Thymus (tissue), 11 donors: ENCODE measurements at regions not wholly inside any gene's neighbourhood (a gene's known extent, or its start where the extent isn't known, plus 50 kb on each side); places are given as distances from the start of the nearest gene placed in this dataset.

Experiments
- DNase-seq, 9 donors: peaks; one replicate each; pipeline ENCODE4 v3.0.0-alpha.2; 2013; ENCODE audit warnings: low spot score in 9 of 9, low read depth in 6 of 9, missing footprints in 1 of 9
- H3K27ac ChIP-seq, 2 donors: one replicate each; pipeline ENCODE4 v1.5.1; 2013; ENCODE audit warnings: control low read depth in 1 of 2, low read depth in 1 of 2, low read length in 1 of 2, mild to moderate bottlenecking in 1 of 2, moderate library complexity in 1 of 2
- H3K27me3 ChIP-seq, 2 donors: one replicate each; pipeline ENCODE4 v1.5.1; 2013; ENCODE audit warnings: low read length in 1 of 2; ENCODE audit not compliant: control insufficient read depth in 2 of 2, insufficient read depth in 1 of 2
- H3K36me3 ChIP-seq, 2 donors: one replicate each; pipeline ENCODE4 v1.5.1; 2013; ENCODE audit warnings: low read length in 1 of 2, mild to moderate bottlenecking in 1 of 2, moderate library complexity in 1 of 2; ENCODE audit not compliant: control insufficient read depth in 2 of 2, insufficient read depth in 2 of 2
- H3K4me1 ChIP-seq, 2 donors: one replicate each; pipeline ENCODE4 v1.5.1; 2013; ENCODE audit warnings: low read length in 2 of 2; ENCODE audit not compliant: control insufficient read depth in 2 of 2, insufficient read depth in 2 of 2
- H3K4me3 ChIP-seq, 2 donors: one replicate each; pipeline ENCODE4 v1.5.1; 2013; ENCODE audit warnings: low read length in 2 of 2, control low read depth in 1 of 2, mild to moderate bottlenecking in 1 of 2
- H3K9me3 ChIP-seq, 2 donors: one replicate each; pipeline ENCODE4 v1.5.1; 2013; ENCODE audit warnings: low read length in 1 of 2, mild to moderate bottlenecking in 1 of 2; ENCODE audit not compliant: control insufficient read depth in 2 of 2, insufficient read depth in 1 of 2
- WGBS: extraction: QIAGEN DNeasy Blood & Tissue Kit; methylation state at CpG from one replicate; pipeline ENCODE4 v1.1.7; 2013; 5-methylcytosine and 5-hydroxymethylcytosine counted together
- donor health status: healthy.

GRCh38 chr15:62931650-62932049, 110.9 kb upstream of the TPM1 start:
- H3K27me3 ChIP-seq, result peaks cover 0 to 13% of the 10 kb centered on the region in 2 donors
- WGBS, result 89% methylated on average over 1 of the region's 1 CpG
- no peak overlapping the region for H3K27ac ChIP-seq

GRCh38 chr15:62932436-62932835, 110.1 kb upstream of the TPM1 start:
- H3K4me1 ChIP-seq, result no peaks in the 10 kb centered on the region
- H3K9me3 ChIP-seq, result no peaks in the 10 kb centered on the region
- no peak overlapping the region for H3K27ac ChIP-seq
- H3K4me3 ChIP-seq, result no peak overlapping the region
- WGBS, result 0% methylated on average over 1 of the region's 1 CpG
- DNase-seq, result no peak
- peaks cover 0 to 16% of the 10 kb centered on the region in 2 donors for H3K27me3 ChIP-seq
- no peaks in the 10 kb centered on the region for H3K36me3 ChIP-seq

More at GRCh38 chr15:62931650-62932049, 110.9 kb upstream of the TPM1 start:
- Histone ChIP-seq H3K4me1 (no peaks in the 10 kb centered on the region), H3K4me3 (no peak overlapping the region), H3K36me3 (no peaks in the 10 kb centered on the region), H3K9me3 (no peaks in the 10 kb centered on the region)
- no peak for DNase-seq

GRCh38 chr15:62933386-62933785, 109.2 kb upstream of the TPM1 start:
- Histone ChIP-seq H3K4me3 (no peak overlapping the region), H3K36me3 (no peaks in the 10 kb centered on the region), H3K4me1 (no peaks in the 10 kb centered on the region), H3K27me3 (peaks cover 0 to 14% of the 10 kb centered on the region in 2 donors), H3K9me3 (no peaks in the 10 kb centered on the region), H3K27ac (no peak overlapping the region)
- DNase-seq, result no peak
- 55% methylated on average over 2 of the region's 2 CpGs for WGBS

- peaks cover 3 to 11% of the 10 kb centered on the region in 2 donors for H3K27me3 ChIP-seq
- no peak for DNase-seq
- WGBS, result 90% methylated on average over 14 of the region's 14 CpGs
- no peak overlapping the region for H3K27ac ChIP-seq
- H3K4me3 ChIP-seq, result no peak overlapping the region
- no peaks in the 10 kb centered on the region for H3K4me1 ChIP-seq
- no peaks in the 10 kb centered on the region for H3K9me3 ChIP-seq
- H3K36me3 ChIP-seq, result no peaks in the 10 kb centered on the region
Measured at GRCh38 chr15:62934236-62934971, 108.1 kb upstream of the TPM1 start.

GRCh38 chr15:62935300-62936081, 107.1 kb upstream of the TPM1 start:
- H3K4me1 ChIP-seq, result peaks cover 0 to 2% of the 10 kb centered on the region in 2 donors
- no peaks in the 10 kb centered on the region for H3K36me3 ChIP-seq
- no peak for DNase-seq
- WGBS, result 78% methylated on average over 12 of the region's 12 CpGs
- no peak overlapping the region for H3K4me3 ChIP-seq
- H3K9me3 ChIP-seq, result no peaks in the 10 kb centered on the region
- H3K27ac ChIP-seq, result no peak overlapping the region
- peaks cover 3 to 11% of the 10 kb centered on the region in 2 donors for H3K27me3 ChIP-seq

- H3K36me3 ChIP-seq, result no peaks in the 10 kb centered on the region
- H3K4me1 ChIP-seq, result peaks cover 0 to 4% of the 10 kb centered on the region in 2 donors
- no peak overlapping the region for H3K4me3 ChIP-seq
- no peaks in the 10 kb centered on the region for H3K9me3 ChIP-seq
- no peak for DNase-seq
- no peak overlapping the region for H3K27ac ChIP-seq
- 95% methylated on average over 3 of the region's 3 CpGs for WGBS
- peaks cover 3 to 11% of the 10 kb centered on the region in 2 donors for H3K27me3 ChIP-seq
Measured at GRCh38 chr15:62938825-62939224, 103.7 kb upstream of the TPM1 start.

GRCh38 chr15:62940093-62940754, 102.3 kb upstream of the TPM1 start:
- Histone ChIP-seq H3K27ac (no peak overlapping the region), H3K4me1 (peaks cover 0 to 4% of the 10 kb centered on the region in 2 donors), H3K27me3 (peaks cover 3 to 9% of the 10 kb centered on the region in 2 donors), H3K9me3 (no peaks in the 10 kb centered on the region), H3K36me3 (no peaks in the 10 kb centered on the region), H3K4me3 (no peak overlapping the region)
- peak in 1 of 9 donors; percentile 1 for DNase-seq
- 94% methylated on average over 4 of the region's 4 CpGs for WGBS

GRCh38 chr15:62940755-62941361, 101.7 kb upstream of the TPM1 start:
- Histone ChIP-seq H3K36me3 (no peaks in the 10 kb centered on the region), H3K9me3 (no peaks in the 10 kb centered on the region), H3K27me3 (peaks cover 3 to 4% of the 10 kb centered on the region in 2 donors), H3K4me3 (no peak overlapping the region), H3K4me1 (peaks cover 0 to 4% of the 10 kb centered on the region in 2 donors), H3K27ac (peak overlapping the region in 1 of 2 donors; percentile 68)
- WGBS, result 93% methylated on average over 11 of the region's 11 CpGs
- peak in 1 of 9 donors; percentile 6 for DNase-seq
